NCI-H345 (cell line): ENCODE measurements at regions not wholly inside any gene's neighbourhood (a gene's known extent, or its start where the extent isn't known, plus 50 kb on each side); places are given as distances from the start of the nearest gene placed in this dataset.
"Not testable (repeated sequence)": the region's sequence is repeated elsewhere in the genome, so short reads cannot be mapped to it uniquely, and the experiment has no call there.

ENCODE experiments used
- DNase-seq: peaks from one replicate; lab custom pipeline; 2025; lab: John Stamatoyannopoulos, UW

DNA sequence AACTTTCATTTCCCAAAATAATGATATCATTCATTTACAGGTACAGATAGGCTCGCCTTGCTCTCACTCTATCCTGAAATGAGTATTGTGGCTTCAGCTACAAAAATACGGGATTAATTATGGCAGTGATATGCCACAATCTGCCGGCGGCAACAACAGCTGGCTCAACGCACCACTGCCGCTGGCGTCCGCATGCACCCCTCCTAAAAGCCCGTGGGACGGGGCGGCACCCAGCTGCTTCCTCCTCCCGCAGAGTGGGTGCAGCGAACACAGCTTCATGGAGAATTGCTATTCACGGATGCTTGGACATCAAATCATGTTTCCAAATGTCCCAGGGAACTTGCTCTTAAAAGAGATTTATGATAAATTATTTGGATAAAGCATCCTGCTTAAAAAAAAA is 266.8 kb downstream of the TEX29 start:
- DNase-seq, result no peak

DNA sequence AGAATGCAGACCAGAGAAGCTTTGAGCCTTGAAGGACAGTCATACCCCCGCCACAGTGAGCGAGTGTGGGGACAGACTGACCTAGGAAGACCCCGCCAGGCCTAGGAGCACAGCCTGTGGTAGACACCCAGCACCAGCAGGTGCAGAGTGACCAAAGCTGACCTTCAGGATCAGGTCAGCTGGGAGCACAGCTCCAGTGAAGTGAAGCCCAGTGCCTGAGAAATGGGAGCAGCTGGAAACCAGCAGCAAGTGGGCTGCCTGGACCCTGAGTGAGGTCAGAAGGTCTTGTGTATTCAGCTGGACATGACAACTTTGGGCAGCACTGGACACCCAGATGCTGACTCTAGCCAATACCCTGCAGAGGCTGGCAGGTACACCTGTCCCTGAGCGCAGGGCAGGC is 268.9 kb downstream of the TEX29 start:
- no peak for DNase-seq

DNA sequence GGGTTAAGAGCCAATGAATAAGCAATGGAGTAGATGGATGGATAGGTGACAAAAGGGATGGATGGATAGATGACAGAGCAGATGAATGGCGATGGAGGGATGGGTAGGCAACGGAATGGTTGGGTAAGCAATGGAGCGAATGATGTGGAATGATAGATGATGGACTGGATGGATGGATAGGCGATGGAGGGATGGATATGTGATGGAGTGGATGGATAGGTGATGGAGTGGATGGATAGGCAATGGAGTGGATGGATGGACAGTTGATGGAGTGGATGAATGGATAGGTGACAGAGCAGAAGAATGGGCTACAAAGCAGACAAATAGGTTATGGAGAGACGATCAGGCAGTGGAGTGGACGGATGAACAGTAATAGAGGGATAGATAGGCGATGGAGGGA is 269.6 kb downstream of the TEX29 start:
- no peak for DNase-seq

DNA sequence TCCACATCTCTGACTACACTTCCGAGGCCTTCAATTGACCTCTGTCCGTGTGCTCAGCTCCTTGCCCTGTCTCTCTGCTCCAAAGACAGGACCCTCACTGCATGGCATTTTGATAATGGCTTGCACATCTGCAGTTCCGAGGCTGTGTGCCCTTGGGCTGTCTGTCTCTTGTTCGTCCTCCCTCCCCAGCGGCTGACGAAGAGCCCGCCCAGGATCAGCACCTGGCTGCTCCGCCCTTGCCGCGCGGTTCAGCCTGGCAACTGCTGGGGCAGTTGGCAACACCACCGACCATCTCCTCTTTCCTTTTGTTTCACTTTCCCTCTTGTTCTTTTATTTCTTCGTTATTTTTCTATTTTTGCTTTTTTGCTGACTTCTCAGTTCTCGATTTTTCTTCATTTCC is 270.4 kb downstream of the TEX29 start:
- no peak for DNase-seq

DNA sequence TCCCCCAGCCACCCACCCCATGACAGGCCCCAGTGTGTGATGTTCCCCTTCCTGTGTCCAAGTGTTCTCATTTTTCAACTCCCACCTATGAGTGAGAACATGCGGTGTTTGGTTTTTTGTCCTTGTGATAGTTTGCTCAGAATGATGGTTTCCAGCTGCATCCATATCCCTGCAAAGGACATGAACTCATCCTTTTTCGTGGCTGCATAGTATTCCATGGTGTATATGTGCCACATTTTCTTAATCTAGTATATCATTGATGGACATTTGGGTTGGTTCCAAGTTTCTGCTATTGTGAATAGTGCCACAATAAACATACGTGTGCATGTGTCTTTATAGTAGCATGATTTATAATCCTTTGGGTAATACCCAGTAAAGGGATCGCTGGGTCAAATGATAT is 273.0 kb downstream of the TEX29 start:
- not testable (repeated sequence) for DNase-seq

DNA sequence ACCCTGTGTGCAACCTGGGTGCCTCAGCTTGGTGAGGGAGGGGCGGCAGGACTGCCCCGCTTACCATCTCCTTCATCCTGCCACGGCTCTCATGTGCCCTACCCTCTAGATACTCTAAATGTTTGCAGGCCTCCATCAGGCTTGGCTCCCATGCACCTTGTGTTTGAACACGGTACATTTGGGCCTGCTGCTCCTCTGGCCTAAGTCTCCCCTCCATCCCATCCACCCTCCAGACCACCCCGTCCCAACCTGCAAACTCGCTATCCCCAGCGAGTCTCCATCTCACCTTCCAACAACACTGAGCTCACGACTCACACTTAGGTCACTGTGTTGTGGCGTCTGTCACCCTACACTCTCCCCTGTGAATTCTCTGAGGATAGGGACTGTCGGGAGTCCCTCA is 274.2 kb downstream of the TEX29 start:
- no peak for DNase-seq

DNA sequence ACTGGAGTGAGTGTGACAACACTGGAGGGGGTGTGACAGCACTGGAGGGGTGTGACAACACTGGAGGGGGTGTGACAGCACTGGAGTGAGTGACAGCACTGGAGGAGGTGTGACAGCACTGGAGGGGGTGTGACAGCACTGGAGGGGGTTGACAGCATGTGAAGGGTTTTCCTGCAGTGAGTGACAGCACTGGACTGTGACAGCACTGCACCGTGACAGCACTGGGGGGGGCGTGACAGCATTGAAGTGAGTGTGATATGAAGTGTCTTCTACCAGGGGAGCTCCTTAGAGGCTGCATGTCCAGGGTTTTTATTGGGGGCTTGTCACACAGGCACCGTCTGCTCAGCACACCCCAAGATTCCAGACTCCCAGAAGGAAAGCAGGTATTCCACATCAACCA is 274.8 kb downstream of the TEX29 start:
- no peak for DNase-seq

DNA sequence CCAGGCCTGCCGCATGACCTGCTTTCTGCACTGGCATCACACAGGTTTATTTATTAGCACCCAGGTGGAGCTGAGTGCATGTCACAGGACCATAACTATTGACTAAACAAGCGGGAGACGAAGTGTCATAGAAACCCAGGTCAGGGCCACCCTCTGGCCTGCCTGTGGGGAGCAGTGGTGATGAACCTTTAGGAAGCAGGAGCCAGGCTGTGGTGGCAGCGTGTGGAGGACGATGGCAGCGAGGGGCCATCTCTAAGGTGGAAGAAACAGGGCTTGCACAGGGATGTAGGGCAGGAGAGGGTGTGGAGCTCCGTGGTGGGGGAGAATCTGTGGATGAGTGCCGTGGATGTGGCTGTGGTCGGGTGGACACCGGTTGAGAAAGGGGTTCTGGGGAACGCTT is 275.3 kb downstream of the TEX29 start:
- no peak for DNase-seq

DNA sequence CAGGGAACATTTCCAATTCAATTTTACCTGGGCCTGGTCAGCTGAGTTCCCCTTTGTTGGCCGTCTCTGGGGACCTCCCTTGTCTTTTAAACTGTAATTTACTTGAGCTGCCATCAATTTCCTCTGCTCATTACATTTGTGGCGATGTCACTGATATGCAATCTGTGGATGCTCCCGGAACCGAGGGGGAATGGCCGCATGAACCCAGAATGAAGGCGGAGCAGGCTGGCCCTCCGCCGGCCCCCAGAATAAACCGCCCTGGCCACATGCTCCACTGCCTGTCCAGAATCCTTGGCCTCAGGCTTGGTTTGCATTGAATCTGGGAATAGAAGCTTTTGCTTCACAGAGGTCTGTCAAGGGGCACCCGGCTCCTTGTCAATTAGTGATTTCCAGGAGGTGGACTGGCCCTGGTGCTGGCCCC is 276.8 kb downstream of the TEX29 start:
- peak; percentile 49 for DNase-seq

DNA sequence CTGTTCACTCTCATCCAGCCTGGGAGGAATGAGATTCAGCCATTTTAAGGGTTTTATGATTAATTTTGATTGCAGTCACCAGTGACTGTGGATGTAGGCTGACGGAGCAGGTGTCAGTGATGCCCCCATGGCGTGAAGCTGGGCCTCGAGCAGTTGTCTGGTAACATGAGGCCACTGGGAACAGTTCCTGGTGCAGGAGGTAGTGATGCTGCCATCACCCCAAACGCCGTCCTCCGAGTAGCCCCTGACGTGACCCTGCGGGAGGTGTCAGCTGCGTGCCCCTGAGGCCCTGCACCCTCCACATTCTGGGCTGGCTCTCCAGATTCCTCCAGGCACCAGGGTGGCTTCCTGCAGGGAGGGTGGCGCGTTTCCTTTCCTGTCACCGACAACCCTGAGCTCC is 277.2 kb downstream of the TEX29 start:
- no peak for DNase-seq

DNA sequence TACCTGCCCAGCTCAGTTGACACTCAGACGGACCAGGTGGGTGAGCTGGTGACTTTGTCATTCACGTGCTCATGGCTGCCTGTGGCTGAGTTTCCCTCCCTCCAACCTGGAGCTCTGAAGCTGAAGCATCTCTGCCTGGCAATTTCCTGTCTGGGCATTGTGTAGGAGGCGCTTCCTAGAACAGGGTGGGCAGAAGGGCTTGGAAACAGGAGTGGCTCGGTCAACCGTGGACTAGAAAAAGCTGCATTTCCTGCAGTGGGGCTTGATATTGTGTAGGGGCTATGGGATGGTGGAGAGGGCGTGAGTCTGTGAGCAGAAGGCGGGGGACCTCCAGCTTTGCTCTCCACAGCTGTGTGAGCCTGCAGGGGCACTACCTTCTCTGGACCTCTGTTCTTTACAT is 278.3 kb downstream of the TEX29 start:
- DNase-seq, result no peak

DNA sequence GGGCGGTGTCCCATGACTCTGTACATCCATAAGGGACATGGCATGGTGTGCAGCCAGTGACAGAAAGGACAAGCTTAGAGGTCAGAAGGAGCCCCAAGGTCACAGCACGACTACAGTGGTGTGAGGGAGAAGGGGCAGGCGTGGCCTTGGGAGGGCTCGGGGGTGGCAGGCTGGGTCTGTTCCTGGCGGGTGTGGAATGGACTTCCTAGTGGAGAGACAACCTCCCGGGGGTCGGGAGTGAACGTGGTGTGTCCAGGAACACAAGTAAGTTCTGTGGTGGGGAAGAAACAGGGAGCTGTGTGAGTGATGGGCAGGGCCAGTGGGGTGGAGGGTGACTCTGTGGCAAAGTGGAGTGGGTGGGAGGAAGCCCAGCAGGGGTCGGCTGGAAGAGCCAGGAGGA is 279.3 kb downstream of the TEX29 start:
- DNase-seq, result no peak

DNA sequence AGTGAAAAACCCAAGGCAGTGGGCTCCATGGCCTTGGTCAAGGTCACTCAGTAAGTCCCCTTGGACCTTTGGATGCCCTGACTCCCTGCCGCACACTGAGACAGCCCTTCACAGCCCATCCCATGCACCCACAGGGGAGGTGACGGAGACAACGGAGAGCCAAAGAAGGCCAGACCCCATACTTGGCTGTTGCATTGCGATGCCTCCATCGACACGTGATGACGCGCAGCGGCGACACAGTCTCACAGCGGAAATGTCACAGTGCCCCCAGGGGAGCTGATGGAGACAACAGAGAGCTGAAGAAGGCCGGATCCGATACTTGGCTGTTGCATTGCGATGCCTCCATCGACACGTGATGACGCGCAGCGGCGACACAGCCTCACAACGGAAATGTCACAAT is 282.4 kb downstream of the TEX29 start:
- no peak for DNase-seq

DNA sequence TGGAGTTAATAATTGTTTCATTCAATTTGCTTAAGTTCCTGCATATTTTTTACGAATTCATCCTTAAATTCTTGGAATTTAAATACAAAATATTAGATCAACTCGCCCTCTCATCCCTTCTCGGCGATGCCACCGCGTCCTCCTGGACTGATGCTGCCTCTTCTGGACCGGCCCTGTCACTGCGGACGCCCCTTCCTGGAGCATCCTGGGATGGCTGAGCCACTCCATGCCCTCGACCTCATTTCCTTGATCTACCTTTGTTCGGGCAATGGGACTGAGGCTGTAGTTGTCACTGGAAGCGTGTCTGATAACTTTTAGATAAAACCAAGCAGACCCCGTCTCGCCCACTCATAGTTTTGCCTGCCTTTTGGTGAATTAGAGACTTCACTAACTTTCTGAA is 283.7 kb downstream of the TEX29 start:
- DNase-seq, result no peak

DNA sequence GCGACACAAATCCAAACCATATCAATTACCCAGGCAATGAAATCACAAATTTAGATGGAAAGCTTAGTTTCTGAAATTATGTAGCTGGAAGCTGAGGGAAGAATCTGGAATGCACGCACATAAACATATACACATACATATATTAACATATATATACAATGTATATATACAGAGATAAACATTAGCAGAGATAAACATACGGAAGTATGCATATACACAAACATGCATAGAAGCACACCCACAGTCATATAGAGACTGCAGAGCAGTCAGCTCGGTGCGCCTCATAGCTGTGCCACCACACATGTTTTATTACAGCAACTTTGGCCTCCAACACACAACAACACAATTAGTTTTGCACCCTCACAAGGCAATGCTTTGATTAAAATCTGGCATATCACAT is 288.1 kb downstream of the TEX29 start:
- no peak for DNase-seq

DNA sequence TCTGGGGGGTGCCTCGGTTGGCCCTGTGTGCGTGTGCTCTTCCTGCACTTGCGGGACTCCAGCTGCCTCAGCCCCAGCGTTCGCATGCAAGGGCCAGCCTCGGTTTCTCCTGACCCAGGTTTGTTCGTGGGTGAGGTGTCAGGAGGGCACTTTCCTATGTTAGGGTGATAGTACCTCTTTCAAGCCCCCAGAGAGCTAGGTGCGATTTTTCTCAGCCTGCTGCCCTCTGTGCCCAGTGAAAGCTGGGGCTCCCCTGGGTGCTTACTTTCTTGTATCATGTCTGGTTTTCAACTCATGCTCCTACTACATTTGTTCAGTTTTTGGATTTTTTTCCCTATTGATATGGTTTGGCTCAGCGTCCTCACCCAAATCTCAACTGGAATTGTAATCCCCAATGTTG is 289.2 kb downstream of the TEX29 start:
- DNase-seq, result no peak

DNA sequence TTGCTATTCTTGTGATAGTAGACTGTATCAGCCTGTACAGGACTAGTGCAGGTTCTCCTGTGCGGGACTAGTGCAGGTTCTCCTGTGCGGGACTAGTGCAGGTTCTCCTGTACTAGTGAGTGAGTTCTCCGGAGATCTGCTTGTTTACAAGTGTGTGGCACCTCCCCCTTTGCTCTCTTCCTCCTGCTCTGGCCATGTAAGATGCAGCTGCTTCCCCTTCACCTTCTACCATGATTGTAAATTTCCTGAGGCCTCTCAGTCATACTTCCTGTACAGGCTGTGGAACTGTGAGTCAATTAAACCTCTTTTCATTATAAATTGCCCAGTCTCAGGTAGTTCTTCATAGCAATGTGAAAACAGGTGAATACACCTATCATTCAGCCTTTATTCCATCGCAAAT is 289.6 kb downstream of the TEX29 start:
- DNase-seq, result peak; percentile 51

DNA sequence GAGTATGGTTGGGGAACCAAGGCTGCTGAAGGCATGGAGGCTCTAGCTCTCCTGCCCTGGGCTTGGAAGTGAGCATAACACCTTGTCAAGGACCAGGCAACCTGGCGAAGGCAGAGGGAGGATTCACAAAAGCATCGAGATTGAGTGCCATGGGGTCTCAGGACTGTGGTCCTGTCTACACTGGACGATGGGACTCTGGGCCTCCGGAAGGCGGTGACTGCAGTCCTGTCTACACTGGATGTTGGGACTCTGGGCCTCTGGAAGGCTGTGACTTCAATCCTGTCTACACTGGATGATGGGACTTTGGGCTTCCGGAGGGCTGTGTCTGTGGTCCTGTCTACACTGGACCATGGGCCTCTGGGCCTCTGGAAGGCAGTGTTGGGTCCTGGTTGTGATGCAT is 290.4 kb downstream of the TEX29 start:
- DNase-seq, result no peak

DNA sequence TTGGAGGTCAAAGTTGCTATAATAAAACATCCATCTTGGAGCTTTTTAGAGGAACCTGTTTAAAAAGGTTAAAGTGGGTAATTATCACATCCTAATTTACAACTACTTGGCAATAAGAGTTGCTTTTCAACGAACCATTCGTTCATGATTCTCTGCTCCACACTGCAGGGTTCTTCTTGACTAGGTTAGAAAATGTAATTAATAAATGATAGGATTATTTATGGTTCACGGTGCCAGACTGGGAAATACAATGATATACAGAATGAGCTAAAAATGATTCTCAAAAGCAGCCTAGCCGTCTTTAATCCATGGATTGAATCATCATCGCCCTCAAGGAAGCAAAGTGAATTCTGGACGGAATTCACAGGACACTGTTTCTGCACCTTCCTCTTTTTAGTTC is 291.2 kb downstream of the TEX29 start:
- no peak for DNase-seq

DNA sequence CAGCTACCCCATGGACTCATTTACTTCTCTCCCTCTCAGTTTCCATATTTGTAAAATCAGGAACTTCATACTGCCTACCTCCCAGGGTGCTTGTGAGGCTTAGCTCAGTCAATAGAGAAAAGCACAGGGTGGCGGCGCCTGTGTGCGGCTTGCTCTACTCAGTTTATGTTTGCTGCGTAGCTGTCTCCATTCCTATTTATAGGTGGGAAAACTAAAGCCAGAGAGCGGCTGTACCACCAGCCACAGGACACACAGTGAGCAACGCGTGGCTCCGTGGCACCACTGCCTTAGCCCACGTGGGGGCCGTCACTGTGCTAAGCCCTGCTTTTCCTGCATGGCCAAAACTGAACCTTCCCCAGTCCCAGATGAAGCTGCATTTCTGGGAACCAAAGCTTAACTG is 292.4 kb downstream of the TEX29 start:
- no peak for DNase-seq

DNA sequence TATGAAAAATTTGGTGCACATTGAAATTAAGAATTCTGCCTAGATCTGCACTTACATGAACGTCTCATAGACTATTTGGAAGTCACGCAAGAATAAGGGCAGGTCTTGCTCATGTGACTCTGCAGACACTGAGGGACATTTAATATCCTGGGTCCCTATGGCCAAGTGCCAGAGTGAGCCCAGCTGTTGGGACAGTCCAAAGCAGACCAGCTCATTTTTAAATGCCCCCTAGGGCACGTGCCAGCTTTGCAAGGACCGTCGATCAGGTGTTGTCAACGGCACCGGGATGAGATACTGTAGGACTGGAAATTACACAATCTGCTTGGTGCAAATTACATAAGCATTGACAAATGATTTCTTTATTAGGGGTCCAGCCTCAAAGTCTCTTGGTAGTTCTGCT is 293.6 kb downstream of the TEX29 start:
- no peak for DNase-seq

DNA sequence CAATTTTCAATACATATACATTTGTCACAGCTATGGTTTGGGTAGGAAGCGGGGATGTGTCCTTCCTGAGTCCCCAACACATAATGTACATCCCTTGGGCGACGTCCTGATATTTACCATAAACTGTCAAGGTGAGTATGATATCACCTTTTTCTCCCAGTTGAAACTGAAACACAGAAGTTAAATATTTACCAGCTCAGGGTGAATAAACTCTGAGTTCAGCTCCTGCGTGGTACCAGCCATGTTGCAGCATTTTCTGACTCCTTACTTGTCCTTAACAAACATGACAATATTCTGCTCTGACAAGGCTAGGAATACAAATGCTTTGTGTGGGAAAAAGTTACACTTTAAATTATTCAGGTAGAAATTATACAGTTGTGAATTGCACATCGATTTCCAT is 294.2 kb downstream of the TEX29 start:
- DNase-seq, result no peak

DNA sequence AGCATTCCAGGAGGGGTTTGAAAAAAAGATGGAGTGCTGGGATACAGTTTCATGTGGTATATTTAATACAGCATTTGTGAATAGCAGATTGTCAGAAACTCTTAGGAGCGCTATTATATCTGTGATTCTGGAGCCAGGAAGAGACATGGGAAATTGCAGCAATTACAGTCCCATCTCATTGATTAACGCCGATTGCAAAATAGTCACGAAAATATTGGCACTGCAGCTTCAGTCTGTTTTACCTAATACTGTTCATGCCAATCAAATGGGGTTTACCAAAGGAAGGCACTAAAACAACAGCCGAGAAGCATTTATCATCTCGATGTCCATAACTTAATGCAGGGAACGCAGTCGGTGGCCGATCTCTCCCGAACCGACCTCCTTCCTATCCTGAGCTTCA is 295.8 kb downstream of the TEX29 start:
- DNase-seq, result no peak

DNA sequence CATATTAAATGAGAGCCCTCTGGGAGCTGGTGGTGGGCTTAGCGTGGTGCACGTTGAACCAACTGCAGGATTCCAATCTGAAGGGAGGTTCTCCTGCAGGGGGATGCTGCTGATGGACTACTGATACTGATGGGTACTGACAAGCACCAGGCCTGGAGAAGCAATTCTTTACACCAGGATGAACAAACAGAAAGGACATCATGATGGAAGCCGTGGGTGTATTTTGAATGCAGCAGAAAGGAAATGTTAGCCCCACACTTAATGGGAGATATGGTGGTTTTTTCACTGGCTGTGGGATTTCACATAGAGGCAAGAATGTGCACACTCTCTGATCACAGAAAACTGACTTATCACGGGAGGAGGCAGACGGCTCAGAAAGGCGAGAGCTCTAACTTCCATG is 299.7 kb downstream of the TEX29 start:
- DNase-seq, result no peak

DNA sequence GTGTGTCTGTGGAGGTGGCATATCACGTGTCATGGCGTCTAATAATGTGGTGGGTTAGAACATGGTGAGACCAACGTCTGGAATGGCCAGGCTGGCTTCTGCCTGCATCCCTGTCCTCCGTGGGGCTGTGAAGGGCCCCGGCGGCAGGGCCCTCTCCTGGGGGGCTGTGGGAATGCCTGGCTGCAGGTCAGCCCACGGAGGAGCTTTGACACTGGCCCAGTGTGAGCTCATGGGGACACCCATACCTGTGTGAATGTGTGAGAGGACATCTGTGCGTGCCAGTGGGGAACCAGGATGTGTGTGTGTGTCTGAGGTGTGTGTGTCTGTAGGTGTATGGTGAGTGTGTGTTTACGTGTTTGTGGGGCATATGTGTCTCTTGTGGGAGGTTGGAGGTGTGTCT is 300.1 kb downstream of the TEX29 start:
- DNase-seq, result no peak
